GM13976 (cell line): ENCODE measurements at regions not wholly inside any gene's neighbourhood (a gene's known extent, or its start where the extent isn't known, plus 50 kb on each side); places are given as distances from the start of the nearest gene placed in this dataset.

Experiments
- DNase-seq: peaks from one replicate; pipeline ENCODE4 v3.0.0; 2012; ENCODE audit warnings: low spot score
- CTCF ChIP-seq: IDR thresholded peaks from 2 replicates; pipeline ENCODE4 v1.5.1; 2012; ENCODE audit warnings: borderline replicate concordance, mild to moderate bottlenecking; ENCODE audit not compliant: insufficient read depth; ENCODE audit errors: extremely low read depth, missing control alignments, control extremely low read depth
- in situ Hi-C: fragments of 300-500 bp; cut with MboI; formaldehyde crosslinking; loops from one replicate; pipeline ENCODE4 v1.12.0; 2022; ENCODE audit warnings: low sequenced_read_pairs, mixed read lengths, inconsistent platforms; ENCODE audit not compliant: unreplicated experiment

- in situ Hi-C loops, result no loop called here
- no peak for TF ChIP-seq CTCF
- no peak for DNase-seq
Observed at GRCh38 chr2:158049129-158049855, 52.4 kb upstream of the UPP2 start.

GRCh38 chr2:158048327-158048726 is 53.3 kb upstream of the UPP2 start:
- no peak for TF ChIP-seq CTCF
- no peak for DNase-seq
- in situ Hi-C loops, result no loop called here

GRCh38 chr2:158047156-158047611 is 54.5 kb upstream of the UPP2 start:
- in situ Hi-C loops, result no loop called here

GRCh38 chr2:158046121-158046880 is 55.4 kb upstream of the UPP2 start:
- in situ Hi-C loops, result no loop called here
- TF ChIP-seq CTCF, result no peak
- DNase-seq, result no peak

More at GRCh38 chr2:158047156-158047611, 54.5 kb upstream of the UPP2 start:
- DNase-seq, result no peak
- no peak for TF ChIP-seq CTCF

- no peak for TF ChIP-seq CTCF
- in situ Hi-C loops, result no loop called here
- no peak for DNase-seq
Observed at GRCh38 chr2:158045362-158045761, 56.3 kb upstream of the UPP2 start.

- in situ Hi-C loops, result no loop called here
- DNase-seq, result no peak
- TF ChIP-seq CTCF, result no peak
Observed at GRCh38 chr2:158043181-158043948, 58.3 kb upstream of the UPP2 start.
